ENCODE measurements at regions not wholly inside any gene's neighbourhood (a gene's known extent, or its start where the extent isn't known, plus 50 kb on each side); places are given as distances from the start of the nearest gene placed in this dataset.

DNA sequence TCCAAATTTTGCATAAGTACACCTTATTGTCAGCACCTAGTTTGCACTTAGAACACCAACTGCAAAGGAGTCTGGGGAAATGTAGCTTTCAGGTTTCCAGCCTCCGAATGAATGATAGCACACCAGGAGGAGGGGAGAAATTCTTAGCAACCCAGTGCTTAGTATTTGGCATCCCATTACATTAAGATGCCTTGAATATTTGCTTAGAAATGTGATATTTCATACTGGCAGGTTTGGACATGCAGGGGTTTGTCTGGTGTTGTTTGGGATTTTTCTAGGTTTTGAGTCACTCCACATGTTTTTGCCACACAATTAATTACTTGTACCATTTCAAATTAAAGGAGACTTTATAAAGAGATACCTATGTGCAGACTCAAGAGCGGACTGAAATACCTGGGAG lies 60.3 kb upstream of the CAMK2D start:
- TF ChIP-seq POLR2A (IDR thresholded peaks at IDR 0.05) (no peak), CTCF (IDR thresholded peaks at IDR 0.05) (no peak)

Data from transverse colon (tissue), 3 donors.